ENCODE measurements at regions not wholly inside any gene's neighbourhood (a gene's known extent, or its start where the extent isn't known, plus 50 kb on each side); places are given as distances from the start of the nearest gene placed in this dataset.

GRCh38 chr7:93039786-93040185, 78.0 kb downstream of the SAMD9 start:
- no peak overlapping the region for H3K4me3 ChIP-seq (ENCODE audit: low read depth, low read length)
- TF ChIP-seq, protein P1, sequence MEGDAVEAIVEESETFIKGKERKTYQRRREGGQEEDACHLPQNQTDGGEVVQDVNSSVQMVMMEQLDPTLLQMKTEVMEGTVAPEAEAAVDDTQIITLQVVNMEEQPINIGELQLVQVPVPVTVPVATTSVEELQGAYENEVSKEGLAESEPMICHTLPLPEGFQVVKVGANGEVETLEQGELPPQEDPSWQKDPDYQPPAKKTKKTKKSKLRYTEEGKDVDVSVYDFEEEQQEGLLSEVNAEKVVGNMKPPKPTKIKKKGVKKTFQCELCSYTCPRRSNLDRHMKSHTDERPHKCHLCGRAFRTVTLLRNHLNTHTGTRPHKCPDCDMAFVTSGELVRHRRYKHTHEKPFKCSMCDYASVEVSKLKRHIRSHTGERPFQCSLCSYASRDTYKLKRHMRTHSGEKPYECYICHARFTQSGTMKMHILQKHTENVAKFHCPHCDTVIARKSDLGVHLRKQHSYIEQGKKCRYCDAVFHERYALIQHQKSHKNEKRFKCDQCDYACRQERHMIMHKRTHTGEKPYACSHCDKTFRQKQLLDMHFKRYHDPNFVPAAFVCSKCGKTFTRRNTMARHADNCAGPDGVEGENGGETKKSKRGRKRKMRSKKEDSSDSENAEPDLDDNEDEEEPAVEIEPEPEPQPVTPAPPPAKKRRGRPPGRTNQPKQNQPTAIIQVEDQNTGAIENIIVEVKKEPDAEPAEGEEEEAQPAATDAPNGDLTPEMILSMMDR (conservative IDR thresholded peaks at IDR 0.05; ENCODE audit: low read depth, low read length) = no peak
- no peak for DNase-seq (ENCODE audit: low read depth)

DNA sequence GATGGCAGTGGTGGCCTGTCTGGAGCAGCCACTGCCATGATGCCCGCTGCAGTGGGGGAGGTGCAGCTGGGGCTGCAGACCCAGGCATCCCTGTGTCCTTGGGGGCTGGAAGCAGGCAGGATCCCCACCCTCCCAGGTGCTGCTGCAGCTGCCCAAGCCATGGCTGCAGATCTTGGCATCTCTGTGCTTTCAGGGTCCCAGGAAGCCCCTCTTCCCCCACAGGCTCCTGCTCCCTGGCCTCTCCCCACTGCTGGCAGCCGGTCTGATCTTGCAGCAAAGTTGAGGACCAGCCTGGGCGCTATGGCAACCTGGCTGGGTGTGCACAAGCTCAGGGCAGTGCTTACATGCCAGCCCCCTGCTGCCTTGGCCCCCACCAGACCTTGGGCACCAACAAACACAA, 78.5 kb downstream of the SAMD9 start:
- TF ChIP-seq, protein P1 (conservative IDR thresholded peaks at IDR 0.05; ENCODE audit: low read depth, low read length) = no peak
- no peak overlapping the region for H3K4me3 ChIP-seq (ENCODE audit: low read depth, low read length)
- DNase-seq (ENCODE audit: low read depth) = no peak

GRCh38 chr7:93036807-93037206, 81.0 kb downstream of the SAMD9 start:
- TF ChIP-seq, protein P1 (conservative IDR thresholded peaks at IDR 0.05; ENCODE audit: low read depth, low read length) = no peak
- no peak for DNase-seq (ENCODE audit: low read depth)
- no peak overlapping the region for H3K4me3 ChIP-seq (ENCODE audit: low read depth, low read length)

DNA sequence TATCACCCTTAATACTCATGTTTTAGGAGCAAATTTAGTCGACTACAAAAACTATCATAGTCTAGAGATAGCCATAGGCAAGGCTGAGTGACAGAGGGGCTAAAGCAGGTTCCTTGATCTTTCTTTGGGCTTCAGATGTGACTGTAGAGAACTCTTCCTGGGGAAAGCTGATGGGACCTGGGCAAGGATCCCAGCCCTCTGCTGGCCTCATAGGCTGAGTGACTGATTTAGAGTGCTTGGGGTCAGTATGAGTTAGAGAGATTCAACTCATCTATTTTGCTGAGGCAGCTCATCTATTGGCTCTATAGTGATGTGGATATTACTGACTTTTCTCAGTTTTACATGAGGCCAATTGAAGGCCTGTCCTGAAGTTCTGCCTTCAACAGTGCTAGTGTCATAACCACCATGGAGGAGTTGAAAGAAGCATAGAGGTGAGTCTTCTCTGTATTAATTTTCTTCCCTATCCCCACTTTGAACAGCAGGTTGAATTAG, 81.6 kb downstream of the SAMD9 start:
- DNase-seq (ENCODE audit: low read depth) = no peak
- no peak overlapping the region for H3K4me3 ChIP-seq (ENCODE audit: low read depth, low read length)
- TF ChIP-seq, protein P1 (conservative IDR thresholded peaks at IDR 0.05; ENCODE audit: low read depth, low read length) = no peak

- no peak overlapping the region for H3K4me3 ChIP-seq (ENCODE audit: low read depth, low read length)
- TF ChIP-seq, protein P1 (conservative IDR thresholded peaks at IDR 0.05; ENCODE audit: low read depth, low read length) = no peak
- no peak for DNase-seq (ENCODE audit: low read depth)
Measured at GRCh38 chr7:93031795-93032194, 86.0 kb downstream of the SAMD9 start.

DNA sequence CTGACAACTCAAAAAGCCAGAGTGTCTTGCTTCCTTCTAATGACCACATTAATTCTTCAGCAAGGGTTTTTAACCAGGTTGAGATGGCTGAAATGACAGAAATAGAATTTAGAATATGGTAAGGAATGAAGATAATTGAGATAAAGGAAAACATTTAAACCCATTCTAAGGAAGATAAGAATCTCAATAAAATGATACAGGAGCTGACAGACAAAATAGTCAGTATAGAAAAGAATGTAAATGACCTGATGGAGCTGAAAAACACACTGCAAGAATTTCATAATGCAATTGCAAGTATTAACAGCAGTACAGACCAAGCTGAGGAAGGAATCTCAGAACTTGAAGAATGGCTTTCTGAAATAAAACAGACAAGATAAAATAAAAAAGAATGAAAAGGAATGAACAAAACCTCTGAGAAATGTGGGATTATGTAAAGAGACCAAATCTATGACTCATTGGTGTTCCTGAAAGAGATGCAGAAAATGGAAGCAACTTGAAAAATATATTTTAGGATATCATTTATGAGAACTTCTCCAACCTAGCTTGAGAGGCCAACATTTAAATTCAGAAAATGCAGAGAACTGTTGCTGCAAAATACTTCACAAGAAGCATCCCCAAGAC, 87.1 kb downstream of the SAMD9 start:
- DNase-seq (ENCODE audit: low read depth) = no peak
- H3K4me3 ChIP-seq (ENCODE audit: low read depth, low read length) = no peak overlapping the region
- TF ChIP-seq, protein P1 (conservative IDR thresholded peaks at IDR 0.05; ENCODE audit: low read depth, low read length) = no peak

GRCh38 chr7:93029056-93029455, 88.7 kb downstream of the SAMD9 start:
- DNase-seq (ENCODE audit: low read depth) = no peak
- H3K4me3 ChIP-seq (ENCODE audit: low read depth, low read length) = no peak overlapping the region
- TF ChIP-seq, protein P1 (conservative IDR thresholded peaks at IDR 0.05; ENCODE audit: low read depth, low read length) = no peak

Data from epithelial cell of proximal tubule (primary cell).